Neuronal stem cell (in vitro differentiated cells): ENCODE measurements at regions not wholly inside any gene's neighbourhood (a gene's known extent, or its start where the extent isn't known, plus 50 kb on each side); places are given as distances from the start of the nearest gene placed in this dataset.

Source experiments
- DNase-seq: peaks from one replicate; pipeline ENCODE4 v3.0.0-alpha.2; 2013; ENCODE audit warnings: low spot score
- H2AFZ ChIP-seq: one replicate; pipeline ENCODE4 v1.6.1; 2013; ENCODE audit warnings: mild to moderate bottlenecking, low read length, inconsistent platforms
- H2AK5ac ChIP-seq: 2 replicates; pipeline ENCODE4 v1.6.1; 2013; ENCODE audit warnings: low read depth, mild to moderate bottlenecking, inconsistent platforms, low read length, moderate library complexity, mixed read lengths
- H2BK120ac ChIP-seq: 2 replicates; pipeline ENCODE4 v1.6.1; 2013; ENCODE audit warnings: low read depth, mild to moderate bottlenecking, inconsistent platforms, low read length, moderate library complexity, mixed read lengths
- H2BK12ac ChIP-seq: one replicate; pipeline ENCODE4 v1.6.1; 2013; ENCODE audit warnings: low read length, inconsistent platforms
- H2BK15ac ChIP-seq: 2 replicates; pipeline ENCODE4 v1.6.1; 2013; ENCODE audit warnings: mild to moderate bottlenecking, low read length, inconsistent platforms, mixed read lengths
- H2BK5ac ChIP-seq: one replicate; pipeline ENCODE4 v1.6.1; 2013; ENCODE audit warnings: inconsistent platforms, mild to moderate bottlenecking, low read length, moderate library complexity
- H3K14ac ChIP-seq: one replicate; pipeline ENCODE4 v1.6.1; 2013; ENCODE audit warnings: low read length, inconsistent platforms
- H3K18ac ChIP-seq: 2 replicates; pipeline ENCODE4 v1.6.1; 2013; ENCODE audit warnings: low read length, inconsistent platforms
- H3K23ac ChIP-seq: 2 replicates; pipeline ENCODE4 v1.6.1; 2013; ENCODE audit warnings: low read depth, mild to moderate bottlenecking, mixed read lengths, low read length, inconsistent platforms; ENCODE audit not compliant: poor library complexity
- H3K27ac ChIP-seq: replicated peaks from 3 replicates; pipeline ENCODE4 v1.5.1; 2013; ENCODE audit warnings: low read length, inconsistent platforms
- H3K27me3 ChIP-seq, 3 experiments: 2 replicates each; pipeline ENCODE4 v1.6.1; 2013; ENCODE audit warnings: low read length in 3 of 3, mild to moderate bottlenecking in 2 of 3, inconsistent platforms in 1 of 3, low read depth in 1 of 3, mixed read lengths in 1 of 3, moderate library complexity in 1 of 3; ENCODE audit not compliant: control insufficient read depth in 3 of 3, insufficient read depth in 3 of 3
- H3K36me3 ChIP-seq, 2 donors: replicated peaks in 1 of 2; 2 replicates each; pipeline ENCODE4 v1.6.1; 2013; ENCODE audit warnings: low read length in 2 of 2; ENCODE audit not compliant: control insufficient read depth in 2 of 2, insufficient read depth in 2 of 2
- H3K4ac ChIP-seq: 2 replicates; pipeline ENCODE4 v1.6.1; 2013; ENCODE audit warnings: inconsistent platforms, mild to moderate bottlenecking, low read length, moderate library complexity
- H3K4me1 ChIP-seq, 2 donors: 1 replicate in 1 of 2; 2 replicates in 1 of 2; pipeline ENCODE4 v1.6.1; 2013; ENCODE audit warnings: low read length in 2 of 2, low read depth in 1 of 2; ENCODE audit not compliant: control insufficient read depth in 2 of 2, insufficient read depth in 1 of 2
- H3K4me2 ChIP-seq: one replicate; pipeline ENCODE4 v1.6.1; 2013; ENCODE audit warnings: mild to moderate bottlenecking, low read length, inconsistent platforms; ENCODE audit not compliant: insufficient read depth, poor library complexity, severe bottlenecking
- H3K4me3 ChIP-seq, 2 donors: 2 replicates each; pipeline ENCODE4 v1.5.1; 2013; ENCODE audit warnings: low read length in 2 of 2, mild to moderate bottlenecking in 2 of 2, inconsistent platforms in 1 of 2, moderate library complexity in 1 of 2
- H3K79me1 ChIP-seq: one replicate; pipeline ENCODE4 v1.6.1; 2013; ENCODE audit warnings: low read depth, mild to moderate bottlenecking, inconsistent platforms, low read length, moderate library complexity
- H3K9ac ChIP-seq: one replicate; pipeline ENCODE4 v1.6.1; 2013; ENCODE audit warnings: mild to moderate bottlenecking, low read depth, low read length, inconsistent platforms; ENCODE audit not compliant: poor library complexity
- H3K9me3 ChIP-seq, 2 donors: replicated peaks in 1 of 2; 2 replicates each; pipeline versions ENCODE3 to v1.6.1; 2013; ENCODE audit warnings: low read length in 2 of 2, mild to moderate bottlenecking in 2 of 2, inconsistent platforms in 1 of 2, low read depth in 1 of 2, mixed read lengths in 1 of 2, moderate library complexity in 1 of 2; ENCODE audit not compliant: control insufficient read depth in 2 of 2, insufficient read depth in 1 of 2
- H4K8ac ChIP-seq: one replicate; pipeline ENCODE4 v1.6.1; 2013; ENCODE audit warnings: low read depth, mild to moderate bottlenecking, inconsistent platforms, low read length, moderate library complexity
- H4K91ac ChIP-seq: one replicate; pipeline ENCODE4 v1.6.1; 2013; ENCODE audit warnings: low read length, low read depth, mild to moderate bottlenecking, inconsistent platforms; ENCODE audit not compliant: poor library complexity
- WGBS, 2 donors: extraction: QIAGEN DNeasy Blood & Tissue Kit; methylation state at CpG; one replicate each; pipeline ENCODE4 v1.1.7; 2013; ENCODE audit warnings: missing lambda C conversion rate in 2 of 2, mixed read lengths in 1 of 2; ENCODE audit not compliant: insufficient read length in 2 of 2, insufficient replicate concordance in 1 of 2; ENCODE audit errors: extremely low coverage in 2 of 2; 5-methylcytosine and 5-hydroxymethylcytosine counted together

- no peak overlapping the region for H2AFZ ChIP-seq
- no peak overlapping the region for H2BK120ac ChIP-seq
- no peak overlapping the region for H3K4me3 ChIP-seq
- no peak overlapping the region for H4K8ac ChIP-seq
- H2BK5ac ChIP-seq = no peak overlapping the region
- H3K9me3 ChIP-seq = no peaks in the 10 kb centered on the region
- no peak overlapping the region for H3K14ac ChIP-seq
- no peak overlapping the region for H3K27ac ChIP-seq
- H3K9ac ChIP-seq = no peak overlapping the region
- H3K36me3 ChIP-seq = no peaks in the 10 kb centered on the region
- no CpG with 5 or more reads among the region's 9 CpGs for WGBS, 2 donors
- H3K23ac ChIP-seq = no peak overlapping the region
- H2BK15ac ChIP-seq = no peak overlapping the region
- no peak overlapping the region for H3K4ac ChIP-seq
- H3K4me2 ChIP-seq = no peak overlapping the region
- no peak overlapping the region for H2AK5ac ChIP-seq
- no peak overlapping the region for H2BK12ac ChIP-seq
- no peak for DNase-seq
- H3K4me1 ChIP-seq = peaks cover 34 to 45% of the 10 kb centered on the region in 2 donors
- no peak overlapping the region for H4K91ac ChIP-seq
- H3K27me3 ChIP-seq = no peaks in the 10 kb centered on the region
- H3K18ac ChIP-seq = no peak overlapping the region
- H3K79me1 ChIP-seq = no peaks in the 10 kb centered on the region
Observed at GRCh38 chr2:16323551-16324543, 341.8 kb downstream of the CYRIA start.

DNA sequence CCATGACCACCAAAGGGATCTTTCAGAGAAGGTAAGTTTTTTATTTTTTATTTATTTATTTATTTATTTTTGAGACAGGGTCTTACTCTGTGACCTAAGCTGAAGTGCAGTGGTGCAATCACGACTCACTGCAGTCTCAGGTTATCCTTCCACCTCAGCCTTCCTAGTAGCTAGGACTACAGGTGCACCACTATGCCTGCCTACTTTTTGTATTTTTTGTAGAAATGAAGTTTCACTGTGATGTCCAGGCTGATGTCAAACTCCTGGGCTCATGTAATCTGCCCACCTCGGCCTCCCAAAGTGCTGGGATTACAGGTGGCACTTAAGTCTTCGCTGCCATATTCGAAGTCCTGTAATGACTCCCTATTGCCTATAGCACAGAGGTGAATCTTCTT is 342.5 kb downstream of the CYRIA start:
- Histone ChIP-seq H3K14ac (no peak overlapping the region), H3K79me1 (no peaks in the 10 kb centered on the region), H3K9ac (no peak overlapping the region), H3K27me3 (no peaks in the 10 kb centered on the region), H2AFZ (no peak overlapping the region), H4K91ac (no peak overlapping the region), H2AK5ac (no peak overlapping the region), H3K18ac (no peak overlapping the region), H2BK15ac (no peak overlapping the region), H3K4ac (no peak overlapping the region), H3K9me3 (no peaks in the 10 kb centered on the region), H3K36me3 (no peaks in the 10 kb centered on the region), H2BK5ac (no peak overlapping the region), H3K4me1 (peaks cover 38 to 51% of the 10 kb centered on the region in 2 donors), H3K23ac (no peak overlapping the region), H3K4me2 (no peak overlapping the region), H2BK12ac (no peak overlapping the region), H3K4me3 (no peak overlapping the region), H4K8ac (no peak overlapping the region), H2BK120ac (no peak overlapping the region), H3K27ac (no peak overlapping the region)
- WGBS, 2 donors = no CpG with 5 or more reads among the region's 4 CpGs
- DNase-seq = no peak

DNA sequence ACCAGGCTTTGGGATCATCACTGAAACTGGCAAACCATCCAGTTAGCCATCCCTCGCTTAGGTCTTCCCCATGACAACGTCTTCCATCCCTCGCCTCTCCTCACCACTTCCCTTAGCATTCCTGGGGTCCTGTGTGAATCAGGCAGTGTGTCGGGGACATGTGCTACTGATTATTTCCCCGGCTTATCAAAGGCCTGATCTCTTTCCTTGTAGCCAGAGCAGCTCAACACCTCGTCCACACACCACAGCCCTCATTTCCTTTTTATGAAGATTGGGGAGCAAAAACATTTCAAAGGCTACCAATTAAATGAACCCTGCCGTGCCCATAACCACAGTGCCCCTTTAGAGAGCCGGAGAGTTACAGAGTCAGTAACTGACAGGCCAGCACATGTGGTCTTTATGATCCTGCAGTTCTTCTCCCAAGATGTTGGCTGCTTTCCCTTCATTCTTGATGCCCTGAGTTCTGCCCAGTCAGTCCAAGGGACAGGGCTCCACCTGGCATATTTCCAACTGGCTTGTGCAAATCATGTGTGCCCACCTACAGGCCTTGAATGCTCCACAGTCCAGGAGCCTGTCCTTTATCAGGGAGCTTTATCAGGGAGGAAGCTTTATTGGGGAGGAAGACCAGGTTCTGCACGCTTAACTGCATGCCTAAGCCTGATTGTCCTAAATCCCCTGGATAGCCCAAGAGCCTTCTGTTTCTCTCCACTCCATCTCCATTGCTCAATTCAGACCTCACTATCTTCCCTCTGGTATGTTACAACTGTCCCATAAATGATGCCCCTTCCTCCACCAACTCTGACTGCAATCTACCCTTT is 343.1 kb downstream of the CYRIA start:
- peaks cover 41 to 53% of the 10 kb centered on the region in 2 donors for H3K4me1 ChIP-seq
- H2BK15ac ChIP-seq = peak overlapping the region; percentile 8
- no CpG with 5 or more reads among the region's 9 CpGs for WGBS, 2 donors
- no peak overlapping the region for H3K18ac ChIP-seq
- no peak overlapping the region for H4K91ac ChIP-seq
- no peak overlapping the region for H3K27ac ChIP-seq
- no peaks in the 10 kb centered on the region for H3K27me3 ChIP-seq
- H3K14ac ChIP-seq = no peak overlapping the region
- no peaks in the 10 kb centered on the region for H3K36me3 ChIP-seq
- H3K4me3 ChIP-seq = no peak overlapping the region
- H3K9ac ChIP-seq = no peak overlapping the region
- H2AFZ ChIP-seq = no peak overlapping the region
- H3K79me1 ChIP-seq = no peaks in the 10 kb centered on the region
- H4K8ac ChIP-seq = no peak overlapping the region
- H3K4me2 ChIP-seq = no peak overlapping the region
- H2BK12ac ChIP-seq = no peak overlapping the region
- no peak for DNase-seq
- H3K9me3 ChIP-seq = no peaks in the 10 kb centered on the region
- no peak overlapping the region for H2BK120ac ChIP-seq
- no peak overlapping the region for H3K4ac ChIP-seq
- no peak overlapping the region for H3K23ac ChIP-seq
- H2AK5ac ChIP-seq = no peak overlapping the region
- H2BK5ac ChIP-seq = no peak overlapping the region

GRCh38 chr2:16321872-16322271 is 343.8 kb downstream of the CYRIA start:
- no peak overlapping the region for H3K9ac ChIP-seq
- H3K4me1 ChIP-seq = peaks cover 39 to 47% of the 10 kb centered on the region in 2 donors
- no peak overlapping the region for H2BK5ac ChIP-seq
- H3K4me3 ChIP-seq = no peak overlapping the region
- H3K4ac ChIP-seq = no peak overlapping the region
- H4K8ac ChIP-seq = no peak overlapping the region
- H3K27ac ChIP-seq = no peak overlapping the region
- DNase-seq = no peak
- no peaks in the 10 kb centered on the region for H3K9me3 ChIP-seq
- H3K18ac ChIP-seq = no peak overlapping the region
- no peak overlapping the region for H2AK5ac ChIP-seq
- H4K91ac ChIP-seq = no peak overlapping the region
- H3K14ac ChIP-seq = no peak overlapping the region
- H3K4me2 ChIP-seq = no peak overlapping the region
- no peak overlapping the region for H2BK12ac ChIP-seq
- no peaks in the 10 kb centered on the region for H3K79me1 ChIP-seq
- no peaks in the 10 kb centered on the region for H3K27me3 ChIP-seq
- no peak overlapping the region for H2BK120ac ChIP-seq
- no peak overlapping the region for H3K23ac ChIP-seq
- H3K36me3 ChIP-seq = no peaks in the 10 kb centered on the region
- peak overlapping the region; percentile 8 for H2BK15ac ChIP-seq
- H2AFZ ChIP-seq = no peak overlapping the region
- no CpG with 5 or more reads among the region's 4 CpGs for WGBS, 2 donors
